ENCODE measurements at regions not wholly inside any gene's neighbourhood (a gene's known extent, or its start where the extent isn't known, plus 50 kb on each side); places are given as distances from the start of the nearest gene placed in this dataset.
"Not testable (repeated sequence)": the region's sequence is repeated elsewhere in the genome, so short reads cannot be mapped to it uniquely, and the experiment has no call there.

- TF ChIP-seq CTCF (IDR thresholded peaks at IDR 0.05; ENCODE audit: control insufficient read depth, insufficient read depth, low read depth, low read length, missing control alignments) = no peak
- no peak overlapping the region for H3K4me3 ChIP-seq (ENCODE audit: control insufficient read depth, low read depth, low read length)
- no peak for DNase-seq (ENCODE audit: low read depth)
These were observed 67.1 kb upstream of the SMURF2 start for GRCh38 chr17:64729201-64729600.

GRCh38 chr17:64728041-64728695 is 66.1 kb upstream of the SMURF2 start:
- DNase-seq (ENCODE audit: low read depth) = no peak
- no peak overlapping the region for H3K4me3 ChIP-seq (ENCODE audit: control insufficient read depth, low read depth, low read length)
- TF ChIP-seq CTCF (IDR thresholded peaks at IDR 0.05; ENCODE audit: control insufficient read depth, insufficient read depth, low read depth, low read length, missing control alignments) = no peak

GRCh38 chr17:64726025-64726424 is 63.9 kb upstream of the SMURF2 start:
- not testable (repeated sequence) for H3K4me3 ChIP-seq (ENCODE audit: control insufficient read depth, low read depth, low read length); DNase-seq (ENCODE audit: low read depth)

- H3K4me3 ChIP-seq (ENCODE audit: control insufficient read depth, low read depth, low read length); DNase-seq (ENCODE audit: low read depth): not testable (repeated sequence)
These were observed 62.1 kb upstream of the SMURF2 start for GRCh38 chr17:64724246-64724645.

GRCh38 chr17:64723781-64724180 is 61.7 kb upstream of the SMURF2 start:
- no peak for TF ChIP-seq CTCF (IDR thresholded peaks at IDR 0.05; ENCODE audit: control insufficient read depth, insufficient read depth, low read depth, low read length, missing control alignments)
- DNase-seq (ENCODE audit: low read depth) = no peak
- H3K4me3 ChIP-seq (ENCODE audit: control insufficient read depth, low read depth, low read length) = no peak overlapping the region

- H3K4me3 ChIP-seq (ENCODE audit: control insufficient read depth, low read depth, low read length) = not testable (repeated sequence)
These were observed 59.4 kb upstream of the SMURF2 start for GRCh38 chr17:64721556-64721955.

GRCh38 chr17:64720253-64720652 is 58.1 kb upstream of the SMURF2 start:
- not testable (repeated sequence) for DNase-seq (ENCODE audit: low read depth); H3K4me3 ChIP-seq (ENCODE audit: control insufficient read depth, low read depth, low read length)

More at GRCh38 chr17:64721556-64721955, 59.4 kb upstream of the SMURF2 start:
- not testable (repeated sequence) for DNase-seq (ENCODE audit: low read depth)

GRCh38 chr17:64719517-64719916 is 57.4 kb upstream of the SMURF2 start:
- H3K4me3 ChIP-seq (ENCODE audit: control insufficient read depth, low read depth, low read length); DNase-seq (ENCODE audit: low read depth): not testable (repeated sequence)

- H3K4me3 ChIP-seq (ENCODE audit: control insufficient read depth, low read depth, low read length); DNase-seq (ENCODE audit: low read depth): not testable (repeated sequence)
These were observed 56.7 kb upstream of the SMURF2 start for GRCh38 chr17:64718816-64719215.

GRCh38 chr17:64718058-64718457 is 56.0 kb upstream of the SMURF2 start:
- DNase-seq (ENCODE audit: low read depth) = no peak
- TF ChIP-seq CTCF (IDR thresholded peaks at IDR 0.05; ENCODE audit: control insufficient read depth, insufficient read depth, low read depth, low read length, missing control alignments) = no peak
- H3K4me3 ChIP-seq (ENCODE audit: control insufficient read depth, low read depth, low read length) = no peak overlapping the region

- not testable (repeated sequence) for DNase-seq (ENCODE audit: low read depth); H3K4me3 ChIP-seq (ENCODE audit: control insufficient read depth, low read depth, low read length)
These were observed 54.4 kb upstream of the SMURF2 start for GRCh38 chr17:64716496-64716895.

GRCh38 chr17:64713786-64714185 is 51.7 kb upstream of the SMURF2 start:
- DNase-seq (ENCODE audit: low read depth); H3K4me3 ChIP-seq (ENCODE audit: control insufficient read depth, low read depth, low read length): not testable (repeated sequence)

Measured in AG09309 (cell line).